HEK293 (cell line): ENCODE measurements at regions not wholly inside any gene's neighbourhood (a gene's known extent, or its start where the extent isn't known, plus 50 kb on each side); places are given as distances from the start of the nearest gene placed in this dataset.

Source experiments
- GLI4 ChIP-seq: fragments of 450-650 bp; formaldehyde crosslinking; IDR thresholded peaks from 2 replicates; pipeline ENCODE4 v1.5.1; 2016; ENCODE audit warnings: missing biosample characterization, missing genetic modification characterization
- KLF7 ChIP-seq: fragments of 450-650 bp; formaldehyde crosslinking; IDR thresholded peaks from 2 replicates; pipeline ENCODE4 v1.5.1; 2016; ENCODE audit warnings: missing biosample characterization, missing genetic modification characterization, borderline replicate concordance
- MYNN ChIP-seq: fragments of 450-650 bp; formaldehyde crosslinking; IDR thresholded peaks from 2 replicates; pipeline ENCODE4 v1.5.1; 2016; ENCODE audit warnings: missing biosample characterization, missing genetic modification characterization, borderline replicate concordance
- PRDM10 ChIP-seq: fragments of 450-650 bp; formaldehyde crosslinking; IDR thresholded peaks from 2 replicates; pipeline ENCODE4 v1.5.1; 2016; ENCODE audit warnings: missing biosample characterization, missing genetic modification characterization
- SCRT1 ChIP-seq: fragments of 450-650 bp; formaldehyde crosslinking; IDR thresholded peaks from 2 replicates; pipeline ENCODE4 v1.5.1; 2016; ENCODE audit warnings: missing biosample characterization, missing genetic modification characterization, borderline replicate concordance
- ZBTB8A ChIP-seq: fragments of 450-650 bp; formaldehyde crosslinking; IDR thresholded peaks from 2 replicates; pipeline ENCODE4 v1.5.1; 2016; ENCODE audit warnings: missing biosample characterization, missing genetic modification characterization
- ZFP41 ChIP-seq: fragments of 450-650 bp; formaldehyde crosslinking; IDR thresholded peaks from 2 replicates; pipeline ENCODE4 v1.5.1; 2016; ENCODE audit warnings: missing biosample characterization, missing genetic modification characterization, borderline replicate concordance
- ZNF133 ChIP-seq: fragments of 450-650 bp; formaldehyde crosslinking; IDR thresholded peaks from 2 replicates; pipeline ENCODE4 v1.5.1; 2016; ENCODE audit warnings: missing biosample characterization, missing genetic modification characterization
- ZNF184 ChIP-seq: fragments of 450-650 bp; IDR thresholded peaks from 2 replicates; pipeline ENCODE4 v1.5.1; 2018; ENCODE audit warnings: missing biosample characterization, mild to moderate bottlenecking, missing genetic modification characterization
- ZNF76 ChIP-seq: fragments of 450-650 bp; formaldehyde crosslinking; IDR thresholded peaks from 2 replicates; pipeline ENCODE4; 2016; ENCODE audit warnings: low read depth, missing biosample characterization, missing genetic modification characterization, borderline replicate concordance
- TF ChIP-seq, protein P1 (sequence below): fragments of 450-650 bp; formaldehyde crosslinking; IDR thresholded peaks from 2 replicates; pipeline ENCODE4 v1.5.1; 2016; ENCODE audit warnings: missing biosample characterization, missing genetic modification characterization
- TF ChIP-seq, protein P2 (sequence below): sonication (generic); formaldehyde crosslinking; IDR thresholded peaks from 2 replicates; pipeline ENCODE4 v1.8.1; 2022; ENCODE audit warnings: mild to moderate bottlenecking, moderate library complexity, missing genetic modification reagents
- TF ChIP-seq, protein P3 (sequence below): fragments of 450-650 bp; formaldehyde crosslinking; IDR thresholded peaks from 2 replicates; pipeline ENCODE4 v1.5.1; 2016; ENCODE audit warnings: missing biosample characterization, missing genetic modification characterization

- TF ChIP-seq SCRT1 (tag by site-specific recombination) (no peak), KLF7 (tag by site-specific recombination) (no peak), PRDM10 (tag by site-specific recombination) (no peak), ZNF76 (no peak), ZBTB8A (tag by site-specific recombination) (no peak), ZNF133 (tag by site-specific recombination) (no peak), ZNF184 (no peak), ZFP41 (tag by site-specific recombination) (no peak), GLI4 (tag by site-specific recombination) (no peak), MYNN (tag by site-specific recombination) (no peak)
- TF ChIP-seq, protein P1, sequence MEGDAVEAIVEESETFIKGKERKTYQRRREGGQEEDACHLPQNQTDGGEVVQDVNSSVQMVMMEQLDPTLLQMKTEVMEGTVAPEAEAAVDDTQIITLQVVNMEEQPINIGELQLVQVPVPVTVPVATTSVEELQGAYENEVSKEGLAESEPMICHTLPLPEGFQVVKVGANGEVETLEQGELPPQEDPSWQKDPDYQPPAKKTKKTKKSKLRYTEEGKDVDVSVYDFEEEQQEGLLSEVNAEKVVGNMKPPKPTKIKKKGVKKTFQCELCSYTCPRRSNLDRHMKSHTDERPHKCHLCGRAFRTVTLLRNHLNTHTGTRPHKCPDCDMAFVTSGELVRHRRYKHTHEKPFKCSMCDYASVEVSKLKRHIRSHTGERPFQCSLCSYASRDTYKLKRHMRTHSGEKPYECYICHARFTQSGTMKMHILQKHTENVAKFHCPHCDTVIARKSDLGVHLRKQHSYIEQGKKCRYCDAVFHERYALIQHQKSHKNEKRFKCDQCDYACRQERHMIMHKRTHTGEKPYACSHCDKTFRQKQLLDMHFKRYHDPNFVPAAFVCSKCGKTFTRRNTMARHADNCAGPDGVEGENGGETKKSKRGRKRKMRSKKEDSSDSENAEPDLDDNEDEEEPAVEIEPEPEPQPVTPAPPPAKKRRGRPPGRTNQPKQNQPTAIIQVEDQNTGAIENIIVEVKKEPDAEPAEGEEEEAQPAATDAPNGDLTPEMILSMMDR (tag by site-specific recombination): no peak
- TF ChIP-seq, protein P2, sequence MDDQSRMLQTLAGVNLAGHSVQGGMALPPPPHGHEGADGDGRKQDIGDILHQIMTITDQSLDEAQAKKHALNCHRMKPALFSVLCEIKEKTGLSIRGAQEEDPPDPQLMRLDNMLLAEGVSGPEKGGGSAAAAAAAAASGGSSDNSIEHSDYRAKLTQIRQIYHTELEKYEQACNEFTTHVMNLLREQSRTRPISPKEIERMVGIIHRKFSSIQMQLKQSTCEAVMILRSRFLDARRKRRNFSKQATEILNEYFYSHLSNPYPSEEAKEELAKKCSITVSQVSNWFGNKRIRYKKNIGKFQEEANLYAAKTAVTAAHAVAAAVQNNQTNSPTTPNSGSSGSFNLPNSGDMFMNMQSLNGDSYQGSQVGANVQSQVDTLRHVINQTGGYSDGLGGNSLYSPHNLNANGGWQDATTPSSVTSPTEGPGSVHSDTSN: no peak
- TF ChIP-seq, protein P3, sequence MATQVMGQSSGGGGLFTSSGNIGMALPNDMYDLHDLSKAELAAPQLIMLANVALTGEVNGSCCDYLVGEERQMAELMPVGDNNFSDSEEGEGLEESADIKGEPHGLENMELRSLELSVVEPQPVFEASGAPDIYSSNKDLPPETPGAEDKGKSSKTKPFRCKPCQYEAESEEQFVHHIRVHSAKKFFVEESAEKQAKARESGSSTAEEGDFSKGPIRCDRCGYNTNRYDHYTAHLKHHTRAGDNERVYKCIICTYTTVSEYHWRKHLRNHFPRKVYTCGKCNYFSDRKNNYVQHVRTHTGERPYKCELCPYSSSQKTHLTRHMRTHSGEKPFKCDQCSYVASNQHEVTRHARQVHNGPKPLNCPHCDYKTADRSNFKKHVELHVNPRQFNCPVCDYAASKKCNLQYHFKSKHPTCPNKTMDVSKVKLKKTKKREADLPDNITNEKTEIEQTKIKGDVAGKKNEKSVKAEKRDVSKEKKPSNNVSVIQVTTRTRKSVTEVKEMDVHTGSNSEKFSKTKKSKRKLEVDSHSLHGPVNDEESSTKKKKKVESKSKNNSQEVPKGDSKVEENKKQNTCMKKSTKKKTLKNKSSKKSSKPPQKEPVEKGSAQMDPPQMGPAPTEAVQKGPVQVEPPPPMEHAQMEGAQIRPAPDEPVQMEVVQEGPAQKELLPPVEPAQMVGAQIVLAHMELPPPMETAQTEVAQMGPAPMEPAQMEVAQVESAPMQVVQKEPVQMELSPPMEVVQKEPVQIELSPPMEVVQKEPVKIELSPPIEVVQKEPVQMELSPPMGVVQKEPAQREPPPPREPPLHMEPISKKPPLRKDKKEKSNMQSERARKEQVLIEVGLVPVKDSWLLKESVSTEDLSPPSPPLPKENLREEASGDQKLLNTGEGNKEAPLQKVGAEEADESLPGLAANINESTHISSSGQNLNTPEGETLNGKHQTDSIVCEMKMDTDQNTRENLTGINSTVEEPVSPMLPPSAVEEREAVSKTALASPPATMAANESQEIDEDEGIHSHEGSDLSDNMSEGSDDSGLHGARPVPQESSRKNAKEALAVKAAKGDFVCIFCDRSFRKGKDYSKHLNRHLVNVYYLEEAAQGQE (tag by site-specific recombination): no peak
These were observed 769.9 kb upstream of the SLITRK6 start for GRCh38 chr13:86569119-86569518.
